ENCODE measurements at regions not wholly inside any gene's neighbourhood (a gene's known extent, or its start where the extent isn't known, plus 50 kb on each side); places are given as distances from the start of the nearest gene placed in this dataset.

DNA sequence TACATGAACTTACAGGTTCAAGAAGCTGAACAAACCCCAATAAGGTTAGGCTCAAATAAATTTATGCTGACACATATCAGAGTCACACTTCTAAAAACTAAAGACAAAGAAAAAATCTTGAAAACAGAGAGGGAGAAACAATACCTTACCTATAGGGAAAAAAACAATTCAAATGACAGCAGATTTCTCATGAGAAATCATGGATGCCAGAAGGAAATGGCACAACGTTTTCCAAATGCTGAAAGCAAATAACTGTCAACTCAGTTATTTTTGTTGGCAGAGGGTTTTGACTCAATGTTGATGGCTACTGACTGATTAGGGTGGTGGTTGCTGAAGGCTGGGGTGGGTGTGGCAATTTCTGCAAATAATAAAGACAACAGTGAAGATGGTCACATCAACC, 239.4 kb downstream of the ARHGAP12 start:
- H3K27ac Mint-ChIP-seq (ENCODE audit: unreplicated experiment), result no peak overlapping the region
- peaks cover 39% of the 10 kb centered on the region for H3K36me3 Mint-ChIP-seq (ENCODE audit: unreplicated experiment)
- H3K4me3 Mint-ChIP-seq (ENCODE audit: unreplicated experiment), result no peak overlapping the region
- TF ChIP-seq, protein P1, sequence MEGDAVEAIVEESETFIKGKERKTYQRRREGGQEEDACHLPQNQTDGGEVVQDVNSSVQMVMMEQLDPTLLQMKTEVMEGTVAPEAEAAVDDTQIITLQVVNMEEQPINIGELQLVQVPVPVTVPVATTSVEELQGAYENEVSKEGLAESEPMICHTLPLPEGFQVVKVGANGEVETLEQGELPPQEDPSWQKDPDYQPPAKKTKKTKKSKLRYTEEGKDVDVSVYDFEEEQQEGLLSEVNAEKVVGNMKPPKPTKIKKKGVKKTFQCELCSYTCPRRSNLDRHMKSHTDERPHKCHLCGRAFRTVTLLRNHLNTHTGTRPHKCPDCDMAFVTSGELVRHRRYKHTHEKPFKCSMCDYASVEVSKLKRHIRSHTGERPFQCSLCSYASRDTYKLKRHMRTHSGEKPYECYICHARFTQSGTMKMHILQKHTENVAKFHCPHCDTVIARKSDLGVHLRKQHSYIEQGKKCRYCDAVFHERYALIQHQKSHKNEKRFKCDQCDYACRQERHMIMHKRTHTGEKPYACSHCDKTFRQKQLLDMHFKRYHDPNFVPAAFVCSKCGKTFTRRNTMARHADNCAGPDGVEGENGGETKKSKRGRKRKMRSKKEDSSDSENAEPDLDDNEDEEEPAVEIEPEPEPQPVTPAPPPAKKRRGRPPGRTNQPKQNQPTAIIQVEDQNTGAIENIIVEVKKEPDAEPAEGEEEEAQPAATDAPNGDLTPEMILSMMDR (IDR thresholded peaks at IDR 0.05; ENCODE audit: partially characterized antibody, unreplicated experiment), result no peak
- peaks cover 2% of the 10 kb centered on the region for H3K27me3 Mint-ChIP-seq (ENCODE audit: unreplicated experiment)
- H3K9me3 Mint-ChIP-seq (ENCODE audit: unreplicated experiment), result peaks cover 12% of the 10 kb centered on the region
- H3K4me1 Mint-ChIP-seq (ENCODE audit: low read depth, unreplicated experiment), result peaks cover 4% of the 10 kb centered on the region
- no peak for DNase-seq

DNA sequence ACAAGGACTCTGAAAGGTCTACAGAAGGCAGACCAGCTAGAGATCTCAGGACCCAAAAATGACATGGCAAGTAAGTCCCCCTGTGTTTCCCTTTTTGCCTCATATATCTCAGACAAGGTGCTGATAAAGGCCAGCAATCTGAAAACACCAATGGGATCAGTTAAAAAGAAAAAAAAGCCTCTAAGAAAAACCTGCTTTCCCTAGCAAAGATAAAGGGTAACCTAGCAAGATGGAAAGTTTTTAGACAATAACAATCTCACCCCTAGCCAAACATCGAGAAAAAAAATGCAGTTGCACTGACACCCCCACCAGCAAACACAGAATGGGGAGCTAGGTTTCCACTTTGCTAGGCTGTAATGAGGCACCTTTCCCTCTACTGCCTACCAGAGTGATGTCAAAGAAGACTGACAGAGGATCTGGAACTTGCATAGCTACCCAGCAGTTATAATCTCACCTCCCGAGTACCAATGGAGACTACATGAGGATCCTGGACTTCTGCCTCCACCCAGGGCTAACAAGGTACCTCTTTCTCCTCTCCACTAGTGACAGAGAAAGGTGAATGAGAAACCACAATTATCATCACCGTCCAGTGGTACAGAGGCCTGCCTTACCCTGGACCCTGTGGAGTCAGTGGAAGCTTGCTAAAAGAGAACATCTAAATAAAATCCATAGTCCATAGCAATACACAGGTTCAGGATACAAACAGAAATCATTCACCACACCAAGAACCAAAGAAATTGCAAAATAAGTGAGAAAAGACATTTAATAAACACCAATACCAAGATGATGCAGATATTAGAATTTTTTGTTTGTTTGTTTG, 240.8 kb downstream of the ARHGAP12 start:
- TF ChIP-seq, protein P1 (IDR thresholded peaks at IDR 0.05; ENCODE audit: partially characterized antibody, unreplicated experiment), result no peak
- peaks cover 9% of the 10 kb centered on the region for H3K9me3 Mint-ChIP-seq (ENCODE audit: unreplicated experiment)
- no peak for DNase-seq
- peaks cover 48% of the 10 kb centered on the region for H3K36me3 Mint-ChIP-seq (ENCODE audit: unreplicated experiment)
- no peak overlapping the region for H3K27ac Mint-ChIP-seq (ENCODE audit: unreplicated experiment)
- H3K27me3 Mint-ChIP-seq (ENCODE audit: unreplicated experiment), result peaks cover 2% of the 10 kb centered on the region
- H3K4me3 Mint-ChIP-seq (ENCODE audit: unreplicated experiment), result no peak overlapping the region
- H3K4me1 Mint-ChIP-seq (ENCODE audit: low read depth, unreplicated experiment), result no peaks in the 10 kb centered on the region

DNA sequence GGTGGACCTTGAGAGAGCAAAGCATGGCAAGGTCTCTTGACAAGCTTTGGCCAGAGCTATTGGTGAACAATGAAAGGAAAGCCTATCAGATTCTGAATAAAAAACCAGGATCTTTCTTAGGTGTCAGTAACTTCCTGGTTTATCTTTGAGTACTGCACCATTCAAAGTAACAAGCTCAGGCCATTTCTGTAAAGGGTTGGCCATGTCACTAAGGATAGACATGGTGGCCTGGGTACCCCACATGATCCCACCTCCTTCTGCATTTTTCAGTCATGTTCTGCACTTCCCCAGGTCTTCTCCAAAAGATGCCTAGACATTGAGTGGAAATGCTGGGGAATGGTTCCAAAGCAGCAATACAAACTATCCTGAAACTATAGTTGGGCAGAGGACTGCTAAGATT, 242.0 kb downstream of the ARHGAP12 start:
- peaks cover 60% of the 10 kb centered on the region for H3K36me3 Mint-ChIP-seq (ENCODE audit: unreplicated experiment)
- DNase-seq, result no peak
- peaks cover 12% of the 10 kb centered on the region for H3K9me3 Mint-ChIP-seq (ENCODE audit: unreplicated experiment)
- no peak overlapping the region for H3K27ac Mint-ChIP-seq (ENCODE audit: unreplicated experiment)
- H3K27me3 Mint-ChIP-seq (ENCODE audit: unreplicated experiment), result peaks cover 2% of the 10 kb centered on the region
- H3K4me1 Mint-ChIP-seq (ENCODE audit: low read depth, unreplicated experiment), result no peaks in the 10 kb centered on the region
- TF ChIP-seq, protein P1 (IDR thresholded peaks at IDR 0.05; ENCODE audit: partially characterized antibody, unreplicated experiment), result no peak
- H3K4me3 Mint-ChIP-seq (ENCODE audit: unreplicated experiment), result no peak overlapping the region

DNA sequence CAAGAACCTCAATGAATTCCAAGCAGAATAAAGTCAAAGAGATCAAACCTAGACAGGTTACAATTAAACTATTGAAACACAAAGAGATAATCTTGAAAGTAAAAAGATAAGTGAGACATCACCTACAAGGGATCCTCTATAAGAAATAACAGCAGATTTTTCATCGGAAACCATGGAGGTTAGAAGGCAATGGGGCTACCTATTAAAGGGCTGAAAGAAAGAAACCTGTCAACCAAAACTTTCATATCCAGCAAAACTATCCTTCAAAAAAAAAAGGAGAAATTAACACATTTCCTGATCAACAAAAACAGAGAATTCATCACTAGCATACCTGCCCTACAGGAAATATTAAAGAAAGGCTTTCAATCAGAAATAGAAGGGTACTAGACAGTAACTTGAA, 244.9 kb downstream of the ARHGAP12 start:
- Mint-ChIP-seq H3K4me1 (ENCODE audit: low read depth, unreplicated experiment) (peaks cover 4% of the 10 kb centered on the region), H3K4me3 (ENCODE audit: unreplicated experiment) (no peak overlapping the region), H3K27me3 (ENCODE audit: unreplicated experiment) (no peaks in the 10 kb centered on the region), H3K27ac (ENCODE audit: unreplicated experiment) (no peak overlapping the region), H3K36me3 (ENCODE audit: unreplicated experiment) (peaks cover 48% of the 10 kb centered on the region), H3K9me3 (ENCODE audit: unreplicated experiment) (peaks cover 8% of the 10 kb centered on the region)
- TF ChIP-seq, protein P1 (IDR thresholded peaks at IDR 0.05; ENCODE audit: partially characterized antibody, unreplicated experiment), result no peak
- no peak for DNase-seq

DNA sequence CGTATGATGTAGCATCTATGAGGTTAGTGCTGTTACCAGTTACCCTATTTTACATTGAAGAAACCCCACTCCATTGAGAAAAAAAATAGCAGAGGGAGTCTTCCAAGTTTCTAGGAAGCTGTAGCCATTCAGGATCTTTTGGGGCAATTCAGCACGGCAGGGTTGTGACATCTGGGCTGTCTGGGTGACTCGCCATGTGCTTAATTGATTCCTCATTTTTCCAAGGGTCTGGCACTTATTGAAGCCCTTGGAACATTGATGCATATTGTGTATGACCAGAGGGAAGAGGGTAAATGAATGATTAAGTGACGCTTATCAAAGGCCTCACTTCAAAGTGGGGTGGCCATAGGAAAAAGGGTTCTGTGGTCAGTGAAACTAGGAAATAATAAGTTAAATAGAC, 248.7 kb downstream of the ARHGAP12 start:
- Mint-ChIP-seq H3K9me3 (ENCODE audit: unreplicated experiment) (peaks cover 7% of the 10 kb centered on the region), H3K4me1 (ENCODE audit: low read depth, unreplicated experiment) (peaks cover 4% of the 10 kb centered on the region), H3K4me3 (ENCODE audit: unreplicated experiment) (no peak overlapping the region), H3K36me3 (ENCODE audit: unreplicated experiment) (peaks cover 35% of the 10 kb centered on the region), H3K27ac (ENCODE audit: unreplicated experiment) (no peak overlapping the region), H3K27me3 (ENCODE audit: unreplicated experiment) (peaks cover 4% of the 10 kb centered on the region)
- DNase-seq, result no peak
- TF ChIP-seq, protein P1 (IDR thresholded peaks at IDR 0.05; ENCODE audit: partially characterized antibody, unreplicated experiment), result no peak

Data from glutamatergic neuron (in vitro differentiated cells).